CD4-positive, alpha-beta T cell (primary cell): ENCODE measurements at regions not wholly inside any gene's neighbourhood (a gene's known extent, or its start where the extent isn't known, plus 50 kb on each side); places are given as distances from the start of the nearest gene placed in this dataset.

Source experiments
- ATAC-seq: fragments of 200-7000 bp; cut with Tn5 transposase; one replicate; pipeline ENCODE4 v1.10.0; 2022; ENCODE audit warnings: mild to moderate bottlenecking; ENCODE audit not compliant: poor library complexity
- CTCF ChIA-PET: fragments of 350-600 bp; sonication (Branson Sonifier 250); formaldehyde crosslinking; loops from one replicate; lab custom pipeline; 2021; ENCODE audit warnings: antibody characterized with exemption, inconsistent platforms; lab: Charles Lee
- POLR2A ChIA-PET: fragments of 350-600 bp; sonication (Branson Sonifier 250); formaldehyde crosslinking; loops from one replicate; lab custom pipeline; 2021; ENCODE audit warnings: antibody characterized with exemption, inconsistent platforms; lab: Charles Lee
- DNase-seq, 14 experiments: peaks; one replicate each; pipeline ENCODE4 v3.0.0-alpha.2; 2013 to 2020; ENCODE audit warnings: mixed read lengths in 2 of 14
- H3K27ac ChIP-seq, 2 donors: one replicate each; pipeline versions ENCODE4 v1.5.1 to v1.7.0; 2013; ENCODE audit warnings: low read length in 2 of 2, low read depth in 1 of 2, mild to moderate bottlenecking in 1 of 2
- H3K27me3 ChIP-seq, 2 experiments: 1 replicate in 1 of 2; 2 replicates in 1 of 2; pipeline versions ENCODE4 v1.6.1 to v1.7.0; 2013; ENCODE audit warnings: low read length in 2 of 2, control low read depth in 1 of 2, mild to moderate bottlenecking in 1 of 2, moderate library complexity in 1 of 2; ENCODE audit not compliant: insufficient read depth in 2 of 2, control insufficient read depth in 1 of 2
- H3K36me3 ChIP-seq: one replicate; pipeline ENCODE4 v1.6.1; 2013; ENCODE audit warnings: low read length, control low read depth; ENCODE audit not compliant: insufficient read depth
- H3K4me1 ChIP-seq: one replicate; pipeline ENCODE4 v1.6.1; 2013; ENCODE audit warnings: low read length, control low read depth; ENCODE audit not compliant: insufficient read depth
- H3K4me3 ChIP-seq: one replicate; pipeline ENCODE4 v1.5.1; 2013; ENCODE audit warnings: mild to moderate bottlenecking, low read length, moderate library complexity
- H3K9me3 ChIP-seq, 2 experiments: 1 replicate in 1 of 2; 2 replicates in 1 of 2; pipeline versions ENCODE4 v1.6.1 to v1.7.0; 2013; ENCODE audit warnings: low read length in 2 of 2, mild to moderate bottlenecking in 2 of 2, control low read depth in 1 of 2, moderate library complexity in 1 of 2; ENCODE audit not compliant: control insufficient read depth in 1 of 2, insufficient read depth in 1 of 2
- H3K27ac Mint-ChIP-seq: one replicate; pipeline ENCODE4 v1.8.0; 2020; ENCODE audit warnings: mixed read lengths
- H3K27me3 Mint-ChIP-seq: one replicate; pipeline ENCODE4 v1.8.0; 2021; ENCODE audit warnings: mixed read lengths
- H3K36me3 Mint-ChIP-seq: one replicate; pipeline ENCODE4 v1.8.0; 2021; ENCODE audit warnings: low read depth, mixed read lengths
- H3K4me1 Mint-ChIP-seq: one replicate; pipeline ENCODE4 v1.8.0; 2021; ENCODE audit warnings: low read depth, mixed read lengths
- H3K4me3 Mint-ChIP-seq: one replicate; pipeline ENCODE4 v1.8.0; 2020; ENCODE audit warnings: mild to moderate bottlenecking, mixed read lengths
- H3K9me3 Mint-ChIP-seq: one replicate; pipeline ENCODE4 v1.8.0; 2020; ENCODE audit warnings: mixed read lengths
- CTCF ChIP-seq: fragments of 200-600 bp; IDR thresholded peaks from one replicate; pipeline ENCODE4 v1.8.0; 2022; ENCODE audit warnings: antibody characterized with exemption, mild to moderate bottlenecking
- intact Hi-C, 2 experiments: fragments of 100-400 bp; cut with DNase I in 1 of 2; cut with micrococcal nuclease in 1 of 2; formaldehyde crosslinking; loops; one replicate each; pipeline versions ENCODE4 v1.15.1 to v1.9.0; 2023 to 2025; cut with DNase I, micrococcal nuclease

GRCh38 chr4:111946800-111947199 lies 198.5 kb upstream of the FAM241A start:
- no peak for DNase-seq
- intact Hi-C loops: no loop called here
- Mint-ChIP-seq H3K36me3 (no peaks in the 10 kb centered on the region), H3K27me3 (no peaks in the 10 kb centered on the region), H3K4me3 (no peak overlapping the region), H3K27ac (no peak overlapping the region), H3K9me3 (peaks cover 7% of the 10 kb centered on the region), H3K4me1 (no peaks in the 10 kb centered on the region)
- Histone ChIP-seq H3K27ac (no peak overlapping the region), H3K4me1 (no peaks in the 10 kb centered on the region), H3K9me3 (no peaks in the 10 kb centered on the region), H3K27me3 (no peaks in the 10 kb centered on the region), H3K4me3 (no peak overlapping the region), H3K36me3 (no peaks in the 10 kb centered on the region)
- no peak for ATAC-seq
- CTCF ChIA-PET: no interaction called here
- TF ChIP-seq CTCF: no peak
- POLR2A ChIA-PET: no interaction called here

- no peaks in the 10 kb centered on the region for H3K27me3 ChIP-seq
- DNase-seq: no peak
- no peak overlapping the region for H3K4me3 ChIP-seq
- Mint-ChIP-seq H3K4me1 (no peaks in the 10 kb centered on the region), H3K4me3 (no peak overlapping the region), H3K9me3 (peaks cover 7% of the 10 kb centered on the region), H3K27ac (no peak overlapping the region), H3K27me3 (no peaks in the 10 kb centered on the region), H3K36me3 (no peaks in the 10 kb centered on the region)
- ChIA-PET CTCF (interaction anchor here (0.8 kb wide), 1 partner anchor 18 kb away, joined by 3 read pairs; no protein-coding TSS in a partner anchor), POLR2A (no interaction called here)
- no peaks in the 10 kb centered on the region for H3K4me1 ChIP-seq
- ATAC-seq: no peak
- intact Hi-C loops: no loop called here
- no peak for TF ChIP-seq CTCF
- no peaks in the 10 kb centered on the region for H3K36me3 ChIP-seq
- peaks cover 0 to 4% of the 10 kb centered on the region in 2 experiments for H3K9me3 ChIP-seq
- H3K27ac ChIP-seq: no peak overlapping the region
Observed at GRCh38 chr4:111952688-111953087, 192.6 kb upstream of the FAM241A start.

- H3K4me3 ChIP-seq: no peak overlapping the region
- peaks cover 6% of the 10 kb centered on the region for H3K9me3 Mint-ChIP-seq
- H3K27me3 Mint-ChIP-seq: no peaks in the 10 kb centered on the region
- CTCF ChIA-PET: no interaction called here
- no peak for TF ChIP-seq CTCF
- no peak overlapping the region for H3K27ac ChIP-seq
- no peaks in the 10 kb centered on the region for H3K4me1 Mint-ChIP-seq
- no peaks in the 10 kb centered on the region for H3K36me3 ChIP-seq
- H3K27ac Mint-ChIP-seq: no peak overlapping the region
- H3K9me3 ChIP-seq: peaks cover 0 to 4% of the 10 kb centered on the region in 2 experiments
- ATAC-seq (no peak), DNase-seq (no peak)
- POLR2A ChIA-PET: no interaction called here
- H3K4me1 ChIP-seq: no peaks in the 10 kb centered on the region
- H3K36me3 Mint-ChIP-seq: no peaks in the 10 kb centered on the region
- intact Hi-C loops: no loop called here
- no peaks in the 10 kb centered on the region for H3K27me3 ChIP-seq
- H3K4me3 Mint-ChIP-seq: no peak overlapping the region
Observed at GRCh38 chr4:111954550-111954949, 190.7 kb upstream of the FAM241A start.
